B cell (primary cell): ENCODE measurements at regions not wholly inside any gene's neighbourhood (a gene's known extent, or its start where the extent isn't known, plus 50 kb on each side); places are given as distances from the start of the nearest gene placed in this dataset.
"Not testable (repeated sequence)": the region's sequence is repeated elsewhere in the genome, so short reads cannot be mapped to it uniquely, and the experiment has no call there.

Experiments
- ATAC-seq: fragments of 200-7000 bp; cut with Tn5 transposase; one replicate; pipeline ENCODE4 v1.10.0; 2021; ENCODE audit warnings: low read depth, mild to moderate bottlenecking, moderate number of reproducible peaks, moderate library complexity
- CTCF ChIA-PET: fragments of 350-600 bp; sonication (Branson Sonifier 250); formaldehyde crosslinking; loops from one replicate; lab custom pipeline; 2021; ENCODE audit warnings: antibody characterized with exemption, inconsistent platforms; lab: Charles Lee
- POLR2A ChIA-PET: fragments of 350-600 bp; sonication (Branson Sonifier 250); formaldehyde crosslinking; loops from one replicate; lab custom pipeline; 2021; ENCODE audit warnings: antibody characterized with exemption; lab: Charles Lee
- DNase-seq: peaks from one replicate; pipeline ENCODE4 v3.0.0; 2013
- H2AFZ ChIP-seq: 2 replicates; pipeline ENCODE4 v1.6.1; 2012; ENCODE audit warnings: mild to moderate bottlenecking, low read depth, low read length; ENCODE audit not compliant: insufficient read depth, poor library complexity, severe bottlenecking
- H3K27ac ChIP-seq, 2 donors: 1 replicate in 1 of 2; 2 replicates in 1 of 2; pipeline ENCODE4 v1.5.1; 2012 to 2013; ENCODE audit warnings: low read length in 2 of 2, mild to moderate bottlenecking in 2 of 2, moderate library complexity in 1 of 2
- H3K27me3 ChIP-seq, 4 experiments: fragments of 200-600 bp in 1 of 4; sonication (generic) in 1 of 4; replicated peaks in 1 of 4; 1 replicate in 2 of 4; 2 replicates in 2 of 4; pipeline versions ENCODE4 v1.6.1 to v1.7.0; 2013 to 2016; ENCODE audit warnings: low read length in 3 of 4, mild to moderate bottlenecking in 2 of 4, mixed read lengths in 1 of 4, moderate library complexity in 1 of 4; ENCODE audit not compliant: insufficient read depth in 4 of 4, control insufficient read depth in 3 of 4; ENCODE audit errors: control extremely low read depth in 1 of 4
- H3K36me3 ChIP-seq, 2 experiments: replicated peaks in 1 of 2; 1 replicate in 1 of 2; 2 replicates in 1 of 2; pipeline versions ENCODE4 v1.6.1 to v1.7.1; 2013; ENCODE audit warnings: low read length in 1 of 2; ENCODE audit not compliant: insufficient read depth in 2 of 2, control insufficient read depth in 1 of 2; ENCODE audit errors: control extremely low read depth in 1 of 2, extremely low read depth in 1 of 2
- H3K4me1 ChIP-seq, 2 donors: fragments of 200-600 bp in 1 of 2; sonication (generic) in 1 of 2; 1 replicate in 1 of 2; 2 replicates in 1 of 2; pipeline versions ENCODE4 v1.5.1 to v1.6.1; 2013 to 2017; ENCODE audit warnings: low read length in 2 of 2; ENCODE audit not compliant: control insufficient read depth in 2 of 2, insufficient read depth in 2 of 2
- H3K4me2 ChIP-seq: replicated peaks from 2 replicates; pipeline ENCODE3; 2012; ENCODE audit warnings: mild to moderate bottlenecking, low read depth, low read length; ENCODE audit not compliant: poor library complexity, severe bottlenecking
- H3K4me3 ChIP-seq, 5 experiments: fragments of 200-600 bp in 1 of 5; sonication (generic) in 1 of 5; 1 replicate in 3 of 5; 2 replicates in 2 of 5; pipeline versions ENCODE4 v1.5.1 to v1.7.0; 2011 to 2016; ENCODE audit warnings: low read length in 4 of 5, mild to moderate bottlenecking in 4 of 5, low read depth in 2 of 5, control low read depth in 1 of 5, moderate library complexity in 1 of 5; ENCODE audit not compliant: insufficient read depth in 1 of 5; ENCODE audit errors: control extremely low read depth in 1 of 5, extremely low read depth in 1 of 5
- H3K79me2 ChIP-seq: fragments of 200-600 bp; sonication (generic); one replicate; pipeline ENCODE4 v1.6.0; 2016; ENCODE audit warnings: low read length; ENCODE audit not compliant: control insufficient read depth, insufficient read depth
- H3K9ac ChIP-seq: fragments of 200-600 bp; sonication (generic); 2 replicates; pipeline ENCODE4 v1.6.1; 2017; ENCODE audit warnings: mild to moderate bottlenecking, low read length, moderate library complexity
- H3K9me3 ChIP-seq, 3 donors: one replicate each; pipeline versions ENCODE4 v1.6.1 to v1.7.1; 2013; ENCODE audit warnings: low read length in 2 of 3; ENCODE audit not compliant: control insufficient read depth in 2 of 3, insufficient read depth in 1 of 3; ENCODE audit errors: control extremely low read depth in 1 of 3
- H4K20me1 ChIP-seq: 2 replicates; pipeline ENCODE4 v1.6.0; 2012; ENCODE audit warnings: mild to moderate bottlenecking, low read length; ENCODE audit not compliant: insufficient read depth, control insufficient read depth, poor library complexity, severe bottlenecking
- H3K27ac Mint-ChIP-seq: one replicate; pipeline ENCODE4 v1.8.0; 2021; ENCODE audit warnings: mixed read lengths
- H3K27me3 Mint-ChIP-seq: one replicate; pipeline ENCODE4 v1.8.0; 2021; ENCODE audit warnings: mixed read lengths
- H3K4me1 Mint-ChIP-seq: one replicate; pipeline ENCODE4 v1.8.0; 2021; ENCODE audit warnings: mixed read lengths
- H3K4me3 Mint-ChIP-seq: one replicate; pipeline ENCODE4 v1.8.0; 2021; ENCODE audit warnings: mixed read lengths
- H3K9me3 Mint-ChIP-seq: one replicate; pipeline ENCODE4 v1.8.0; 2022; ENCODE audit warnings: mixed read lengths; ENCODE audit not compliant: insufficient read depth
- EZH2 ChIP-seq: IDR thresholded peaks from 2 replicates; pipeline ENCODE4 v1.6.1; 2012; ENCODE audit warnings: borderline replicate concordance, low read depth, mild to moderate bottlenecking, moderate library complexity, low read length; ENCODE audit not compliant: insufficient read depth, poor library complexity, severe bottlenecking
- WGBS: methylation state at CpG from one replicate; pipeline ENCODE4 v1.1.5; 2013; ENCODE audit warnings: missing lambda C conversion rate; ENCODE audit not compliant: insufficient coverage; 5-methylcytosine and 5-hydroxymethylcytosine counted together
- intact Hi-C: fragments of 100-400 bp; cut with micrococcal nuclease; formaldehyde crosslinking; loops from one replicate; pipeline ENCODE4 v1.10.0; 2022
- TF ChIP-seq, protein P1 (sequence below): fragments of 200-600 bp; IDR thresholded peaks from one replicate; pipeline ENCODE4 v1.8.0; 2022; ENCODE audit warnings: antibody characterized with exemption, mild to moderate bottlenecking

GRCh38 chr3:103295974-103296570 lies 861.3 kb downstream of the ZPLD1 start:
- Histone ChIP-seq H3K4me2 (no peak overlapping the region), H4K20me1 (no peaks in the 10 kb centered on the region), H3K9ac (no peak overlapping the region), H3K27ac (no peak overlapping the region), H3K9me3 (no peaks in the 10 kb centered on the region), H3K79me2 (no peaks in the 10 kb centered on the region), H2AFZ (no peak overlapping the region), H3K27me3 (no peaks in the 10 kb centered on the region), H3K4me3 (no peak overlapping the region), H3K36me3 (no peaks in the 10 kb centered on the region), H3K4me1 (no peaks in the 10 kb centered on the region)
- ATAC-seq = no peak
- no peaks in the 10 kb centered on the region for H3K27me3 Mint-ChIP-seq
- H3K4me1 Mint-ChIP-seq = no peaks in the 10 kb centered on the region
- H3K9me3 Mint-ChIP-seq = no peaks in the 10 kb centered on the region
- no peak for TF ChIP-seq EZH2
- TF ChIP-seq, protein P1, sequence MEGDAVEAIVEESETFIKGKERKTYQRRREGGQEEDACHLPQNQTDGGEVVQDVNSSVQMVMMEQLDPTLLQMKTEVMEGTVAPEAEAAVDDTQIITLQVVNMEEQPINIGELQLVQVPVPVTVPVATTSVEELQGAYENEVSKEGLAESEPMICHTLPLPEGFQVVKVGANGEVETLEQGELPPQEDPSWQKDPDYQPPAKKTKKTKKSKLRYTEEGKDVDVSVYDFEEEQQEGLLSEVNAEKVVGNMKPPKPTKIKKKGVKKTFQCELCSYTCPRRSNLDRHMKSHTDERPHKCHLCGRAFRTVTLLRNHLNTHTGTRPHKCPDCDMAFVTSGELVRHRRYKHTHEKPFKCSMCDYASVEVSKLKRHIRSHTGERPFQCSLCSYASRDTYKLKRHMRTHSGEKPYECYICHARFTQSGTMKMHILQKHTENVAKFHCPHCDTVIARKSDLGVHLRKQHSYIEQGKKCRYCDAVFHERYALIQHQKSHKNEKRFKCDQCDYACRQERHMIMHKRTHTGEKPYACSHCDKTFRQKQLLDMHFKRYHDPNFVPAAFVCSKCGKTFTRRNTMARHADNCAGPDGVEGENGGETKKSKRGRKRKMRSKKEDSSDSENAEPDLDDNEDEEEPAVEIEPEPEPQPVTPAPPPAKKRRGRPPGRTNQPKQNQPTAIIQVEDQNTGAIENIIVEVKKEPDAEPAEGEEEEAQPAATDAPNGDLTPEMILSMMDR = no peak
- H3K4me3 Mint-ChIP-seq = no peak overlapping the region
- CTCF ChIA-PET = no interaction called here
- no peak for DNase-seq
- intact Hi-C loops = no loop called here
- WGBS = 40% methylated on average over 1 of the region's 2 CpGs
- POLR2A ChIA-PET = no interaction called here
- H3K27ac Mint-ChIP-seq = no peak overlapping the region

GRCh38 chr3:103297502-103297901 lies 862.7 kb downstream of the ZPLD1 start:
- H3K4me2 ChIP-seq, H2AFZ ChIP-seq, H3K9me3 ChIP-seq, CTCF ChIA-PET, H3K27ac ChIP-seq, H3K27me3 Mint-ChIP-seq, intact Hi-C loops, H4K20me1 ChIP-seq, H3K79me2 ChIP-seq, H3K27ac Mint-ChIP-seq, H3K36me3 ChIP-seq, POLR2A ChIA-PET, H3K27me3 ChIP-seq, H3K4me3 Mint-ChIP-seq, H3K9ac ChIP-seq, H3K4me1 ChIP-seq, ATAC-seq, DNase-seq, H3K4me3 ChIP-seq, H3K9me3 Mint-ChIP-seq, H3K4me1 Mint-ChIP-seq: not testable (repeated sequence)
- 95% methylated on average over 11 of the region's 11 CpGs for WGBS
